Parathyroid adenoma (tissue), 2 donors: ENCODE measurements at regions not wholly inside any gene's neighbourhood (a gene's known extent, or its start where the extent isn't known, plus 50 kb on each side); places are given as distances from the start of the nearest gene placed in this dataset.
A peak's percentile ranks its signal among the peaks of the same experiment; 100 is the strongest.

ENCODE experiments used
- H2AFZ ChIP-seq: fragments of 300-600 bp; sonication (generic); one replicate; pipeline ENCODE4 v1.7.0; 2017; ENCODE audit warnings: antibody characterized with exemption, mild to moderate bottlenecking
- H3K27ac ChIP-seq: fragments of 300-600 bp; sonication (generic); one replicate; pipeline ENCODE4 v1.7.0; 2017
- H3K27me3 ChIP-seq: fragments of 300-600 bp; sonication (generic); one replicate; pipeline ENCODE4 v1.7.0; 2017; ENCODE audit warnings: low read length; ENCODE audit not compliant: control insufficient read depth, insufficient read depth
- H3K36me3 ChIP-seq: fragments of 300-600 bp; sonication (generic); one replicate; pipeline ENCODE4 v1.7.0; 2017; ENCODE audit warnings: low read length; ENCODE audit not compliant: control insufficient read depth, insufficient read depth
- H3K4me1 ChIP-seq: fragments of 300-600 bp; sonication (generic); one replicate; pipeline ENCODE4 v1.7.0; 2017; ENCODE audit warnings: control low read depth
- H3K4me2 ChIP-seq: fragments of 300-600 bp; sonication (generic); one replicate; pipeline ENCODE4 v1.7.0; 2017; ENCODE audit warnings: low read length
- H3K4me3 ChIP-seq: fragments of 300-600 bp; sonication (generic); one replicate; pipeline ENCODE4 v1.7.0; 2017; ENCODE audit warnings: low read depth, low read length
- H3K79me2 ChIP-seq: fragments of 300-600 bp; sonication (generic); one replicate; pipeline ENCODE4 v1.7.0; 2017; ENCODE audit warnings: control low read depth
- H3K9ac ChIP-seq: fragments of 300-600 bp; sonication (generic); one replicate; pipeline ENCODE4 v1.7.0; 2017; ENCODE audit warnings: mild to moderate bottlenecking
- H3K9me3 ChIP-seq: fragments of 300-600 bp; sonication (generic); one replicate; pipeline ENCODE4 v1.7.0; 2017; ENCODE audit warnings: low read length; ENCODE audit not compliant: control insufficient read depth
- CTCF ChIP-seq: fragments of 300-600 bp; sonication (generic); IDR thresholded peaks from one replicate; pipeline ENCODE4 v1.7.0; 2017; ENCODE audit warnings: antibody characterized with exemption, mild to moderate bottlenecking
- donor health status: primary hyperparathyroidism.

DNA sequence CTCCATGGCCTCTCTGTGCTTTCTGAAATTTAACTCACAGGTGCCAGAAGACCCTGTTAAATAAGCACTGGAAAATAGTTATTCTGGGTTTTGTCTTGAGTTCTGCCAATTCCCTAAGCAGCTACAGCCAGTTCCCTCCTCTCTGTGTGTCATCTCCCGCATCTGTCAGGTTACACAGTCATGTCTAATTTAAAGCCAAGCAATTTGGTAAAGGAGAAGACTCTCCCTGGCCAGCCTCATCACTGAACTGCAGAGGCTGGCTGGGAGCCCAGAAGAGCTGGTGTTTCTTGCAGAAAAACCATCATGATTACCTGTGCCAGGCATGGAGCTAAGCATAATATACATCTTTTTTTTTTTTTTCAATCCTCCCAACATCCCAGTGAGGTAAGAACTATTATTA, 141.3 kb upstream of the ZNF366 start:
- Histone ChIP-seq H3K9me3 (no peaks in the 10 kb centered on the region), H3K4me1 (peaks cover 11% of the 10 kb centered on the region), H3K4me2 (no peak overlapping the region), H2AFZ (no peak overlapping the region), H3K27ac (peak overlapping the region; percentile 39), H3K36me3 (no peaks in the 10 kb centered on the region), H3K79me2 (no peaks in the 10 kb centered on the region), H3K27me3 (no peaks in the 10 kb centered on the region), H3K4me3 (no peak overlapping the region), H3K9ac (no peak overlapping the region)
- TF ChIP-seq CTCF, result no peak

GRCh38 chr5:72647806-72648205, 140.6 kb upstream of the ZNF366 start:
- Histone ChIP-seq H3K4me3 (no peak overlapping the region), H3K27ac (peak overlapping the region; percentile 39), H3K27me3 (no peaks in the 10 kb centered on the region), H3K9ac (no peak overlapping the region), H3K36me3 (no peaks in the 10 kb centered on the region), H3K4me2 (no peak overlapping the region), H3K9me3 (no peaks in the 10 kb centered on the region), H2AFZ (peak overlapping the region; percentile 3), H3K4me1 (peaks cover 11% of the 10 kb centered on the region), H3K79me2 (no peaks in the 10 kb centered on the region)
- no peak for TF ChIP-seq CTCF

- H3K9ac ChIP-seq, result no peak overlapping the region
- H3K27me3 ChIP-seq, result no peaks in the 10 kb centered on the region
- no peak overlapping the region for H2AFZ ChIP-seq
- H3K9me3 ChIP-seq, result no peaks in the 10 kb centered on the region
- no peaks in the 10 kb centered on the region for H3K36me3 ChIP-seq
- H3K79me2 ChIP-seq, result no peaks in the 10 kb centered on the region
- no peak overlapping the region for H3K4me3 ChIP-seq
- H3K4me1 ChIP-seq, result peaks cover 11% of the 10 kb centered on the region
- H3K4me2 ChIP-seq, result no peak overlapping the region
- no peak for TF ChIP-seq CTCF
- no peak overlapping the region for H3K27ac ChIP-seq
These were observed 139.1 kb upstream of the ZNF366 start for GRCh38 chr5:72646246-72646866.

GRCh38 chr5:72645064-72645846, 138.0 kb upstream of the ZNF366 start:
- Histone ChIP-seq H3K27ac (no peak overlapping the region), H3K4me1 (peaks cover 11% of the 10 kb centered on the region), H3K4me2 (no peak overlapping the region), H2AFZ (no peak overlapping the region), H3K79me2 (no peaks in the 10 kb centered on the region), H3K36me3 (no peaks in the 10 kb centered on the region), H3K4me3 (no peak overlapping the region), H3K27me3 (no peaks in the 10 kb centered on the region), H3K9ac (no peak overlapping the region), H3K9me3 (no peaks in the 10 kb centered on the region)
- no peak for TF ChIP-seq CTCF
